ACC112 (cell line): ENCODE measurements at regions not wholly inside any gene's neighbourhood (a gene's known extent, or its start where the extent isn't known, plus 50 kb on each side); places are given as distances from the start of the nearest gene placed in this dataset.

ENCODE experiments used
- H2AFZ ChIP-seq: fragments of 200-600 bp; sonication (generic); one replicate; pipeline ENCODE4 v1.6.0; 2017; ENCODE audit warnings: antibody characterized with exemption, low read length; ENCODE audit not compliant: unreplicated experiment
- H3K27ac ChIP-seq: fragments of 200-600 bp; sonication (generic); 2 replicates; pipeline ENCODE4 v1.5.1; 2014; ENCODE audit warnings: low read depth, mild to moderate bottlenecking, antibody characterized with exemption, low read length, moderate library complexity
- H3K27me3 ChIP-seq: fragments of 200-600 bp; sonication (generic); 2 replicates; pipeline ENCODE4 v1.6.1; 2014; ENCODE audit warnings: mild to moderate bottlenecking, antibody characterized with exemption, low read length, moderate library complexity, mixed read lengths; ENCODE audit not compliant: insufficient read depth
- H3K36me3 ChIP-seq: fragments of 200-600 bp; sonication (generic); 2 replicates; pipeline ENCODE4 v1.6.1; 2016; ENCODE audit warnings: mild to moderate bottlenecking, antibody characterized with exemption, low read length, moderate library complexity, mixed read lengths; ENCODE audit not compliant: insufficient read depth
- H3K4me1 ChIP-seq: fragments of 200-600 bp; sonication (generic); one replicate; pipeline ENCODE4 v1.6.1; 2016; ENCODE audit warnings: low read length, mixed read lengths; ENCODE audit not compliant: insufficient read depth, unreplicated experiment, control insufficient read depth
- H3K4me3 ChIP-seq: fragments of 200-600 bp; sonication (generic); 2 replicates; pipeline ENCODE4 v1.5.1; 2014; ENCODE audit warnings: mild to moderate bottlenecking, low read depth, low read length
- H3K79me2 ChIP-seq: fragments of 200-600 bp; sonication (generic); one replicate; pipeline ENCODE4 v1.6.0; 2016; ENCODE audit warnings: low read length; ENCODE audit not compliant: control insufficient read depth, unreplicated experiment, insufficient read depth

GRCh38 chr1:200354243-200354642, 55.6 kb downstream of the ZNF281 start:
- Histone ChIP-seq H3K27ac (0 out of 2 replicates have a peak overlapping the region, but pooled peaks have one; percentile 10), H3K36me3 (no peaks in the 10 kb centered on the region), H3K4me3 (no peak overlapping the region), H3K79me2 (no peaks in the 10 kb centered on the region), H2AFZ (no peak overlapping the region), H3K4me1 (peaks cover 32% of the 10 kb centered on the region), H3K27me3 (no peaks in the 10 kb centered on the region)

- H3K27me3 ChIP-seq = no peaks in the 10 kb centered on the region
- H3K79me2 ChIP-seq = no peaks in the 10 kb centered on the region
- H2AFZ ChIP-seq = no peak overlapping the region
- H3K4me3 ChIP-seq = no peak overlapping the region
- H3K27ac ChIP-seq = peak overlapping the region; percentile 96
- peaks cover 32% of the 10 kb centered on the region for H3K4me1 ChIP-seq
- no peaks in the 10 kb centered on the region for H3K36me3 ChIP-seq
These were observed 56.6 kb downstream of the ZNF281 start for GRCh38 chr1:200353232-200353631.

GRCh38 chr1:200351826-200352549, 57.8 kb downstream of the ZNF281 start:
- H3K79me2 ChIP-seq = no peaks in the 10 kb centered on the region
- no peaks in the 10 kb centered on the region for H3K36me3 ChIP-seq
- H3K27ac ChIP-seq = peak overlapping the region; percentile 96
- H3K4me1 ChIP-seq = peaks cover 32% of the 10 kb centered on the region
- H3K27me3 ChIP-seq = no peaks in the 10 kb centered on the region
- peak overlapping the region; percentile 83 for H2AFZ ChIP-seq
- peak overlapping the region; percentile 61 for H3K4me3 ChIP-seq

GRCh38 chr1:200351425-200351824, 58.4 kb downstream of the ZNF281 start:
- H2AFZ ChIP-seq = peak overlapping the region; percentile 83
- H3K79me2 ChIP-seq = no peaks in the 10 kb centered on the region
- peaks cover 32% of the 10 kb centered on the region for H3K4me1 ChIP-seq
- H3K27me3 ChIP-seq = no peaks in the 10 kb centered on the region
- H3K27ac ChIP-seq = peak overlapping the region; percentile 96
- H3K4me3 ChIP-seq = peak overlapping the region; percentile 61
- no peaks in the 10 kb centered on the region for H3K36me3 ChIP-seq

GRCh38 chr1:200346700-200347099, 63.1 kb downstream of the ZNF281 start:
- no peak overlapping the region for H2AFZ ChIP-seq
- H3K4me3 ChIP-seq = no peak overlapping the region
- no peaks in the 10 kb centered on the region for H3K27me3 ChIP-seq
- H3K36me3 ChIP-seq = no peaks in the 10 kb centered on the region
- no peaks in the 10 kb centered on the region for H3K79me2 ChIP-seq
- H3K4me1 ChIP-seq = peaks cover 19% of the 10 kb centered on the region
- H3K27ac ChIP-seq = no peak overlapping the region

GRCh38 chr1:200345520-200345919, 64.3 kb downstream of the ZNF281 start:
- H3K4me1 ChIP-seq = peaks cover 13% of the 10 kb centered on the region
- no peaks in the 10 kb centered on the region for H3K27me3 ChIP-seq
- no peak overlapping the region for H3K27ac ChIP-seq
- no peak overlapping the region for H2AFZ ChIP-seq
- no peaks in the 10 kb centered on the region for H3K36me3 ChIP-seq
- no peak overlapping the region for H3K4me3 ChIP-seq
- no peaks in the 10 kb centered on the region for H3K79me2 ChIP-seq

GRCh38 chr1:200343874-200344273, 66.0 kb downstream of the ZNF281 start:
- H3K27ac ChIP-seq = no peak overlapping the region
- peaks cover 13% of the 10 kb centered on the region for H3K4me1 ChIP-seq
- H3K27me3 ChIP-seq = no peaks in the 10 kb centered on the region
- H2AFZ ChIP-seq = no peak overlapping the region
- H3K79me2 ChIP-seq = no peaks in the 10 kb centered on the region
- H3K4me3 ChIP-seq = no peak overlapping the region
- no peaks in the 10 kb centered on the region for H3K36me3 ChIP-seq

GRCh38 chr1:200342511-200343311, 67.1 kb downstream of the ZNF281 start:
- Histone ChIP-seq H3K79me2 (no peaks in the 10 kb centered on the region), H3K27ac (peak overlapping the region; percentile 56), H2AFZ (peak overlapping the region; percentile 20), H3K4me1 (peaks cover 13% of the 10 kb centered on the region), H3K36me3 (no peaks in the 10 kb centered on the region), H3K27me3 (no peaks in the 10 kb centered on the region), H3K4me3 (0 out of 2 replicates have a peak overlapping the region, but pooled peaks have one; percentile 3)

- H3K36me3 ChIP-seq = no peaks in the 10 kb centered on the region
- H2AFZ ChIP-seq = no peak overlapping the region
- H3K27ac ChIP-seq = no peak overlapping the region
- H3K79me2 ChIP-seq = no peaks in the 10 kb centered on the region
- H3K4me1 ChIP-seq = peaks cover 28% of the 10 kb centered on the region
- H3K4me3 ChIP-seq = no peak overlapping the region
- no peaks in the 10 kb centered on the region for H3K27me3 ChIP-seq
These were observed 71.4 kb downstream of the ZNF281 start for GRCh38 chr1:200338451-200338850.

- Histone ChIP-seq H2AFZ (no peak overlapping the region), H3K27ac (no peak overlapping the region), H3K4me1 (peaks cover 21% of the 10 kb centered on the region), H3K36me3 (no peaks in the 10 kb centered on the region), H3K4me3 (no peak overlapping the region), H3K79me2 (no peaks in the 10 kb centered on the region), H3K27me3 (no peaks in the 10 kb centered on the region)
These were observed 72.0 kb downstream of the ZNF281 start for GRCh38 chr1:200337831-200338230.

- Histone ChIP-seq H3K4me1 (peaks cover 17% of the 10 kb centered on the region), H3K27me3 (no peaks in the 10 kb centered on the region), H3K36me3 (no peaks in the 10 kb centered on the region), H3K79me2 (no peaks in the 10 kb centered on the region), H3K4me3 (no peak overlapping the region), H2AFZ (no peak overlapping the region), H3K27ac (no peak overlapping the region)
These were observed 72.4 kb downstream of the ZNF281 start for GRCh38 chr1:200337410-200337809.
